ENCODE measurements at regions not wholly inside any gene's neighbourhood (a gene's known extent, or its start where the extent isn't known, plus 50 kb on each side); places are given as distances from the start of the nearest gene placed in this dataset.

GRCh38 chr4:85393201-85393600, 81.7 kb upstream of the ARHGAP24 start:
- DNase-seq (no peak), ATAC-seq (no peak)
- Histone ChIP-seq H3K9ac (ENCODE audit: low read length) (no peak overlapping the region), H3K79me2 (ENCODE audit: low read length) (no peaks in the 10 kb centered on the region), H3K9me2 (replicated peaks; ENCODE audit: low read length) (no peaks in the 10 kb centered on the region), H3K4me1 (ENCODE audit: insufficient read depth, low read length) (no peaks in the 10 kb centered on the region), H3K9me3 (ENCODE audit: low read length) (no peaks in the 10 kb centered on the region), H3K27ac (ENCODE audit: low read length) (no peak overlapping the region), H3K36me3 (ENCODE audit: low read depth, low read length) (no peaks in the 10 kb centered on the region), H3K4me3 (ENCODE audit: low read length) (no peak overlapping the region), H4K20me1 (ENCODE audit: low read length) (no peaks in the 10 kb centered on the region), H2AFZ (ENCODE audit: low read length) (no peak overlapping the region), H3K4me2 (ENCODE audit: low read length) (no peak overlapping the region), H3K27me3 (ENCODE audit: low read length) (no peaks in the 10 kb centered on the region), H3F3A (ENCODE audit: low read length, unreplicated experiment) (no peaks in the 10 kb centered on the region)
- POLR2A ChIA-PET (ENCODE audit: unreplicated experiment): interaction anchor here (0.7 kb wide), 1 partner anchor 335 kb away, joined by 4 read pairs; no protein-coding TSS in a partner anchor
- CTCF ChIA-PET: no interaction called here
- intact Hi-C loops (cut with micrococcal nuclease): no loop called here
- TF ChIP-seq CTCF (conservative IDR thresholded peaks at IDR 0.05; ENCODE audit: low read depth, low read length): no peak
- no peak for TF ChIP-seq EZH2 (IDR thresholded peaks at IDR 0.05; ENCODE audit: low read length, unreplicated experiment)
- TF ChIP-seq EZH2phosphoT487 (IDR thresholded peaks at IDR 0.05; ENCODE audit: borderline replicate concordance, low read length): no peak
- no TSS peak for BruUV-seq (replicated peaks)

- Histone ChIP-seq H3K27me3 (ENCODE audit: low read length) (no peaks in the 10 kb centered on the region), H2AFZ (ENCODE audit: low read length) (no peak overlapping the region), H3F3A (ENCODE audit: low read length, unreplicated experiment) (no peaks in the 10 kb centered on the region), H3K27ac (ENCODE audit: low read length) (no peak overlapping the region), H3K9me2 (replicated peaks; ENCODE audit: low read length) (no peaks in the 10 kb centered on the region), H3K4me1 (ENCODE audit: insufficient read depth, low read length) (no peaks in the 10 kb centered on the region), H3K4me3 (ENCODE audit: low read length) (no peak overlapping the region), H3K79me2 (ENCODE audit: low read length) (no peaks in the 10 kb centered on the region), H3K9me3 (ENCODE audit: low read length) (no peaks in the 10 kb centered on the region), H3K9ac (ENCODE audit: low read length) (no peak overlapping the region), H3K4me2 (ENCODE audit: low read length) (no peak overlapping the region), H4K20me1 (ENCODE audit: low read length) (no peaks in the 10 kb centered on the region), H3K36me3 (ENCODE audit: low read depth, low read length) (no peaks in the 10 kb centered on the region)
- DNase-seq (no peak), ATAC-seq (no peak)
- TF ChIP-seq EZH2phosphoT487 (IDR thresholded peaks at IDR 0.05; ENCODE audit: borderline replicate concordance, low read length): no peak
- TF ChIP-seq EZH2 (IDR thresholded peaks at IDR 0.05; ENCODE audit: low read length, unreplicated experiment): no peak
- TF ChIP-seq CTCF (conservative IDR thresholded peaks at IDR 0.05; ENCODE audit: low read depth, low read length): no peak
- ChIA-PET CTCF (no interaction called here), POLR2A (ENCODE audit: unreplicated experiment) (no interaction called here)
- intact Hi-C loops (cut with micrococcal nuclease): no loop called here
- BruUV-seq (replicated peaks): no TSS peak
Measured at GRCh38 chr4:85398276-85398675, 76.7 kb upstream of the ARHGAP24 start.

- H3K9ac ChIP-seq (ENCODE audit: low read length): no peak overlapping the region
- CTCF ChIA-PET: no interaction called here
- POLR2A ChIA-PET (ENCODE audit: unreplicated experiment): no interaction called here
Measured at GRCh38 chr4:85399270-85399669, 75.7 kb upstream of the ARHGAP24 start.

More at GRCh38 chr4:85399270-85399669, 75.7 kb upstream of the ARHGAP24 start:
- Histone ChIP-seq H3K79me2 (ENCODE audit: low read length) (no peaks in the 10 kb centered on the region), H3K27me3 (ENCODE audit: low read length) (no peaks in the 10 kb centered on the region), H2AFZ (ENCODE audit: low read length) (no peak overlapping the region), H3K9me3 (ENCODE audit: low read length) (no peaks in the 10 kb centered on the region), H3K4me3 (ENCODE audit: low read length) (no peak overlapping the region), H3K4me1 (ENCODE audit: insufficient read depth, low read length) (no peaks in the 10 kb centered on the region), H3K4me2 (ENCODE audit: low read length) (no peak overlapping the region), H3K9me2 (replicated peaks; ENCODE audit: low read length) (no peaks in the 10 kb centered on the region), H3K36me3 (ENCODE audit: low read depth, low read length) (no peaks in the 10 kb centered on the region), H4K20me1 (ENCODE audit: low read length) (no peaks in the 10 kb centered on the region), H3F3A (ENCODE audit: low read length, unreplicated experiment) (no peaks in the 10 kb centered on the region), H3K27ac (ENCODE audit: low read length) (no peak overlapping the region)
- DNase-seq (no peak), ATAC-seq (no peak)
- BruUV-seq (replicated peaks): no TSS peak
- TF ChIP-seq EZH2 (IDR thresholded peaks at IDR 0.05; ENCODE audit: low read length, unreplicated experiment): no peak
- no peak for TF ChIP-seq CTCF (conservative IDR thresholded peaks at IDR 0.05; ENCODE audit: low read depth, low read length)
- no peak for TF ChIP-seq EZH2phosphoT487 (IDR thresholded peaks at IDR 0.05; ENCODE audit: borderline replicate concordance, low read length)
- intact Hi-C loops (cut with micrococcal nuclease): no loop called here
